ENCODE measurements at regions not wholly inside any gene's neighbourhood (a gene's known extent, or its start where the extent isn't known, plus 50 kb on each side); places are given as distances from the start of the nearest gene placed in this dataset.

DNA sequence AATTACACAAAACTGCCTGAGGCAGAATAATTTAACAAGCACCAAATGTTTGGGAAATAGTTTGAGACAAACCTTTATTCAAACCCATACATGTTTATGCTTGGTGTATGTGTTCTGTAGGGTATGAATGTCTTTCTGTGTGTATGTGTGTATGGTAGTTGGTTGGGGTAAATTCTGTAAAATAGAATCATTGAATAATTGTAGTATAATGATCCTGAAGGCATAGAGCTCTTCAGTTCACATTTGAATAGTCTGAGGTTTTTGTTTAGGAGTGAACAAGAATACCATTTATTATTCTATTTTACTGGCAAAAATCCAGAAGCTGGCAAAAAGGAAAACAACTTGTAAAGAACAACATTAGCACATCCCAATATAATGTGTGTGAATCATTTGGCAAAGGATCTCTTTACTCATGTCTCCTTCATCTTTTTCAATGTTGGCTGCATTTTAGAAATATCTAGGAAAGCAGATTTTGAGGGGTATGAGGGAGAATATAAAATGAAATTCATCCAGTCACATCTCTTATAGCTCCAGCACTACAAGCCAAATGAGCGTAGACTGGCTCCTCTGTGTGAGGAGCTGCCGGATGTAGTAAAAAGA lies 70.4 kb upstream of the XIST start:
- Histone ChIP-seq H3K27ac (ENCODE audit: low read length in 2 of 2) (no peak overlapping the region), H3K4me1 (ENCODE audit: control insufficient read depth in 2 of 2, insufficient read depth in 2 of 2, low read length in 2 of 2) (no peaks in the 10 kb centered on the region), H3K9me3 (ENCODE audit: control extremely low read depth in 1 of 3, control insufficient read depth in 2 of 3, insufficient read depth in 1 of 3, low read length in 2 of 3) (no peaks in the 10 kb centered on the region), H3K4me2 (replicated peaks; ENCODE audit: low read depth, low read length, poor library complexity, severe bottlenecking) (no peak overlapping the region), H2AFZ (ENCODE audit: insufficient read depth, low read depth, low read length, poor library complexity, severe bottlenecking) (no peak overlapping the region), H3K36me3 (replicated peaks in 1 of 2; ENCODE audit: control extremely low read depth in 1 of 2, control insufficient read depth in 1 of 2, extremely low read depth in 1 of 2, insufficient read depth in 2 of 2, low read length in 1 of 2) (no peaks in the 10 kb centered on the region), H3K4me3 (ENCODE audit: control extremely low read depth in 1 of 5, extremely low read depth in 1 of 5, insufficient read depth in 1 of 5, low read depth in 2 of 5, low read length in 4 of 5) (no peak overlapping the region), H3K9ac (ENCODE audit: low read length) (no peak overlapping the region), H4K20me1 (ENCODE audit: control insufficient read depth, insufficient read depth, low read length, poor library complexity, severe bottlenecking) (no peaks in the 10 kb centered on the region), H3K79me2 (ENCODE audit: control insufficient read depth, insufficient read depth, low read length) (no peaks in the 10 kb centered on the region), H3K27me3 (replicated peaks in 1 of 4; ENCODE audit: control extremely low read depth in 1 of 4, control insufficient read depth in 3 of 4, insufficient read depth in 4 of 4, low read length in 3 of 4) (no peaks in the 10 kb centered on the region)
- no peaks in the 10 kb centered on the region for H3K9me3 Mint-ChIP-seq (ENCODE audit: insufficient read depth)
- POLR2A ChIA-PET, result no interaction called here
- no peak for DNase-seq
- CTCF ChIA-PET, result no interaction called here
- no peak for ATAC-seq (ENCODE audit: low read depth)
- intact Hi-C loops (cut with micrococcal nuclease), result no loop called here
- TF ChIP-seq, protein P1, sequence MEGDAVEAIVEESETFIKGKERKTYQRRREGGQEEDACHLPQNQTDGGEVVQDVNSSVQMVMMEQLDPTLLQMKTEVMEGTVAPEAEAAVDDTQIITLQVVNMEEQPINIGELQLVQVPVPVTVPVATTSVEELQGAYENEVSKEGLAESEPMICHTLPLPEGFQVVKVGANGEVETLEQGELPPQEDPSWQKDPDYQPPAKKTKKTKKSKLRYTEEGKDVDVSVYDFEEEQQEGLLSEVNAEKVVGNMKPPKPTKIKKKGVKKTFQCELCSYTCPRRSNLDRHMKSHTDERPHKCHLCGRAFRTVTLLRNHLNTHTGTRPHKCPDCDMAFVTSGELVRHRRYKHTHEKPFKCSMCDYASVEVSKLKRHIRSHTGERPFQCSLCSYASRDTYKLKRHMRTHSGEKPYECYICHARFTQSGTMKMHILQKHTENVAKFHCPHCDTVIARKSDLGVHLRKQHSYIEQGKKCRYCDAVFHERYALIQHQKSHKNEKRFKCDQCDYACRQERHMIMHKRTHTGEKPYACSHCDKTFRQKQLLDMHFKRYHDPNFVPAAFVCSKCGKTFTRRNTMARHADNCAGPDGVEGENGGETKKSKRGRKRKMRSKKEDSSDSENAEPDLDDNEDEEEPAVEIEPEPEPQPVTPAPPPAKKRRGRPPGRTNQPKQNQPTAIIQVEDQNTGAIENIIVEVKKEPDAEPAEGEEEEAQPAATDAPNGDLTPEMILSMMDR (IDR thresholded peaks at IDR 0.05), result no peak
- TF ChIP-seq EZH2 (IDR thresholded peaks at IDR 0.05; ENCODE audit: borderline replicate concordance, insufficient read depth, low read depth, low read length, poor library complexity, severe bottlenecking), result no peak
- WGBS (ENCODE audit: insufficient coverage), result no CpG with 5 or more reads among the region's 2 CpGs
- H3K4me1 Mint-ChIP-seq, result no peaks in the 10 kb centered on the region
- H3K4me3 Mint-ChIP-seq, result no peak overlapping the region
- no peaks in the 10 kb centered on the region for H3K27me3 Mint-ChIP-seq
- no peak overlapping the region for H3K27ac Mint-ChIP-seq

DNA sequence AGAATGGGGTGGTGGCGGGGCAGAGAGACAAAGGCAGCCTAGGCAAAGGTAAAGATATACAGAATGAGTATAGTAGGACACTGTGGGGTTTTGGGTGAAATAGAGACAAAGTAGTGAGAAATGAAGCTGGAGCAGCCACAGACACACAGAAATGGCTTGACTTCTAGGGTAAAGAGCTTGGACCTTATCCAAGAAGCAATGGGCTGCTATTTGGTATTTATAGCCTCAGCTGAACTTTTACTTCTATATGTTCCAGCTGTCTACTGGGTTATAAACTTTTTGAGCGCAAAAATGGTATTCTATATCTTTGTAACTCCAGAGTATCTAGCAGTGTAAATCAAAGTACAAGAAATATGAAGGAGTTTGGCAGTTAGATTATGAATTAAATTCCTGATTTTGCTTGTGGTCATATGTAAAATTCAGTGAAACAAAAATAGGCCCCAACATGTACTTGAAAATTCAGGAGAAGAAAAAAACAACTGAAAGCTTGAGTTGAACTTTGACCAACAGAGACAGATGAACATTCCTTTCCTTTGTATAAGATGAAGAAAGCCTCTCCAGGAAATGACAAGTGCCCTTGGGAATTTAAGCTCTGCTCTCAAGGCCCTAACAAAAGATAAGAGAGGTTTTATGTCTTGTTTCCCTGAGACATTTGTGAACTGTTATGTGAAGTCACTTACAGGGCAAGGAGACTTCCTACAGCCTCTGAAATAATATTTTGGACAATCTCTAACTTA lies 64.6 kb upstream of the XIST start:
- no CpG with 5 or more reads among the region's 2 CpGs for WGBS (ENCODE audit: insufficient coverage)
- no peak overlapping the region for H2AFZ ChIP-seq (ENCODE audit: insufficient read depth, low read depth, low read length, poor library complexity, severe bottlenecking)
- H3K79me2 ChIP-seq (ENCODE audit: control insufficient read depth, insufficient read depth, low read length), result no peaks in the 10 kb centered on the region
- H3K4me3 ChIP-seq (ENCODE audit: control extremely low read depth in 1 of 5, extremely low read depth in 1 of 5, insufficient read depth in 1 of 5, low read depth in 2 of 5, low read length in 4 of 5), result no peak overlapping the region
- ATAC-seq (ENCODE audit: low read depth) (no peak), DNase-seq (no peak)
- no peaks in the 10 kb centered on the region for H3K4me1 Mint-ChIP-seq
- no peaks in the 10 kb centered on the region for H3K4me1 ChIP-seq (ENCODE audit: control insufficient read depth in 2 of 2, insufficient read depth in 2 of 2, low read length in 2 of 2)
- no peaks in the 10 kb centered on the region for H4K20me1 ChIP-seq (ENCODE audit: control insufficient read depth, insufficient read depth, low read length, poor library complexity, severe bottlenecking)
- ChIA-PET POLR2A (no interaction called here), CTCF (no interaction called here)
- no peak overlapping the region for H3K4me3 Mint-ChIP-seq
- H3K27ac Mint-ChIP-seq, result no peak overlapping the region
- H3K9ac ChIP-seq (ENCODE audit: low read length), result no peak overlapping the region
- no peak for TF ChIP-seq EZH2 (IDR thresholded peaks at IDR 0.05; ENCODE audit: borderline replicate concordance, insufficient read depth, low read depth, low read length, poor library complexity, severe bottlenecking)
- TF ChIP-seq, protein P1 (IDR thresholded peaks at IDR 0.05), result no peak
- H3K27me3 Mint-ChIP-seq, result no peaks in the 10 kb centered on the region
- no peak overlapping the region for H3K4me2 ChIP-seq (replicated peaks; ENCODE audit: low read depth, low read length, poor library complexity, severe bottlenecking)
- no peaks in the 10 kb centered on the region for H3K27me3 ChIP-seq (replicated peaks in 1 of 4; ENCODE audit: control extremely low read depth in 1 of 4, control insufficient read depth in 3 of 4, insufficient read depth in 4 of 4, low read length in 3 of 4)
- intact Hi-C loops (cut with micrococcal nuclease), result no loop called here
- no peak overlapping the region for H3K27ac ChIP-seq (ENCODE audit: low read length in 2 of 2)
- no peaks in the 10 kb centered on the region for H3K9me3 Mint-ChIP-seq (ENCODE audit: insufficient read depth)
- H3K36me3 ChIP-seq (replicated peaks in 1 of 2; ENCODE audit: control extremely low read depth in 1 of 2, control insufficient read depth in 1 of 2, extremely low read depth in 1 of 2, insufficient read depth in 2 of 2, low read length in 1 of 2), result no peaks in the 10 kb centered on the region
- no peaks in the 10 kb centered on the region for H3K9me3 ChIP-seq (ENCODE audit: control extremely low read depth in 1 of 3, control insufficient read depth in 2 of 3, insufficient read depth in 1 of 3, low read length in 2 of 3)
